GM13976 (cell line): ENCODE measurements at regions not wholly inside any gene's neighbourhood (a gene's known extent, or its start where the extent isn't known, plus 50 kb on each side); places are given as distances from the start of the nearest gene placed in this dataset.

Experiments
- DNase-seq: peaks from one replicate; pipeline ENCODE4 v3.0.0; 2012; ENCODE audit warnings: low spot score
- in situ Hi-C: fragments of 300-500 bp; cut with MboI; formaldehyde crosslinking; loops from one replicate; pipeline ENCODE4 v1.12.0; 2022; ENCODE audit warnings: low sequenced_read_pairs, mixed read lengths, inconsistent platforms; ENCODE audit not compliant: unreplicated experiment
- TF ChIP-seq, protein P1 (sequence below): IDR thresholded peaks from 2 replicates; pipeline ENCODE4 v1.5.1; 2012; ENCODE audit warnings: borderline replicate concordance, mild to moderate bottlenecking; ENCODE audit not compliant: insufficient read depth; ENCODE audit errors: extremely low read depth, missing control alignments, control extremely low read depth

- TF ChIP-seq, protein P1, sequence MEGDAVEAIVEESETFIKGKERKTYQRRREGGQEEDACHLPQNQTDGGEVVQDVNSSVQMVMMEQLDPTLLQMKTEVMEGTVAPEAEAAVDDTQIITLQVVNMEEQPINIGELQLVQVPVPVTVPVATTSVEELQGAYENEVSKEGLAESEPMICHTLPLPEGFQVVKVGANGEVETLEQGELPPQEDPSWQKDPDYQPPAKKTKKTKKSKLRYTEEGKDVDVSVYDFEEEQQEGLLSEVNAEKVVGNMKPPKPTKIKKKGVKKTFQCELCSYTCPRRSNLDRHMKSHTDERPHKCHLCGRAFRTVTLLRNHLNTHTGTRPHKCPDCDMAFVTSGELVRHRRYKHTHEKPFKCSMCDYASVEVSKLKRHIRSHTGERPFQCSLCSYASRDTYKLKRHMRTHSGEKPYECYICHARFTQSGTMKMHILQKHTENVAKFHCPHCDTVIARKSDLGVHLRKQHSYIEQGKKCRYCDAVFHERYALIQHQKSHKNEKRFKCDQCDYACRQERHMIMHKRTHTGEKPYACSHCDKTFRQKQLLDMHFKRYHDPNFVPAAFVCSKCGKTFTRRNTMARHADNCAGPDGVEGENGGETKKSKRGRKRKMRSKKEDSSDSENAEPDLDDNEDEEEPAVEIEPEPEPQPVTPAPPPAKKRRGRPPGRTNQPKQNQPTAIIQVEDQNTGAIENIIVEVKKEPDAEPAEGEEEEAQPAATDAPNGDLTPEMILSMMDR = no peak
- DNase-seq = no peak
- in situ Hi-C loops = no loop called here
Observed at GRCh38 chr21:22278366-22278765, 1280.2 kb downstream of the NCAM2 start.

DNA sequence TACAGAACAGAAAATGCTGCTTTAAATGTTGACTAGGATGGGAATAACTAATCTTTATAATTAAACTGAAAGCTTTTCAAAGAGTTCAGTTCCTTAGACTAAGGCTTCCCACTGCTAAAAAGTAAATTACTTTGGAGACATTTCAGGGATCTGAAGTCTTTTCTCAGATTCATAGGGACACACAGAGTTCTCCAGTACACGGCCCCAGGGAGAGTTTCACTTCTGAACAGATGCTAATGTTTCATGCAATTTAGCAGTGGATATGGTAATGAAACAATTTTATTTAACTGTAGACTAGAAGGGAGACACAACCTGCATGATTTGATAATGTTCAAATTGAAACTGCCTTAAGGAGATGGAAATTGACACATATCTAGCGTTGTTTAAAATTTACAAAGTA is 1282.6 kb downstream of the NCAM2 start:
- DNase-seq = no peak
- TF ChIP-seq, protein P1 = no peak
- in situ Hi-C loops = no loop called here

DNA sequence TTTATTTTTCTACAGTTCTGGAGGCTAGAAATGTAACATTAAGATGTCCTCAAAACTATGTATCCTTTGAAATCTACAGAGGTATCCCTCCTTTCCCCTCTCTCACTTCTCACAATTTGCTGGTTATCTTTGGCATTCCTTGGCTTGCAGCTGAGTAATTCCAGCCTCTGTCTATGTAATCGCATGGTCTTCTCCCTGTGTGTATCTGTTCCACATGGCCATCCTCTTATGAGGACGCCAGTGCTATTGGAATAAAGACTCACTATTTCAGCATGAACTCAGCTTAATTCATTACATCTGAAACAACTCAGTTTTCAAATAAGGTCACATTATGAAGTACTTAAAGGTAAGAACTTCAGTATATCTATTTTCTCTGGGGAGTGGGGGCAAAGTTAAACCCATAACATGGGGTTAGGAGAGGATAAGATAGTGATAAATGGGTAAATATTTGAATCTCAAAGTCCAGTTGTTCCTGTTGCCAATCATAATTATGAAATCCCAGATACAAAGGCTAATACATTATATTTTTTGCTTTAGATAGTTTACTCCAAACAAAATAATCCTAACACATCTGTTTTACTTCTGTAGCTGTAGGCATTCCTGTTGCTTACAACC is 1290.8 kb downstream of the NCAM2 start:
- DNase-seq = no peak
- in situ Hi-C loops = no loop called here
- TF ChIP-seq, protein P1 = no peak

DNA sequence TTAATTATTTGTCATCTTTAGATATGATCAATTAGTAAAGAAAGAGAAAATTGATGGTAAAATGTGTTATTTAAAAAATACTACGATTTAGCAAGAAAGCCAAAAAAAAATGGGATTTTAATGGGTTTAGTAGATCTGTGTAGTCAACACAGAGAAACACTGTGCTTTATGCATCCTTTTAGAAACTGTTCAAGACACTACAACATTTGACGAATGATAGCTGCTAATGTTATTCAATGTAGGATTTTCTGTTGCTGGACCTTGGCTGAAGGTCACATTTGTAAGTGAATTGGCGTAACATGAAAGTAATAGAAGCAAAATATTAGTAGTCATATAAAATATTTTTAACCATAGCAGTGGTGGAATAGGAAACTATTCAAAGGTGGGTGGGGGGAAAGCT is 1293.9 kb downstream of the NCAM2 start:
- TF ChIP-seq, protein P1 = no peak
- in situ Hi-C loops = no loop called here

DNA sequence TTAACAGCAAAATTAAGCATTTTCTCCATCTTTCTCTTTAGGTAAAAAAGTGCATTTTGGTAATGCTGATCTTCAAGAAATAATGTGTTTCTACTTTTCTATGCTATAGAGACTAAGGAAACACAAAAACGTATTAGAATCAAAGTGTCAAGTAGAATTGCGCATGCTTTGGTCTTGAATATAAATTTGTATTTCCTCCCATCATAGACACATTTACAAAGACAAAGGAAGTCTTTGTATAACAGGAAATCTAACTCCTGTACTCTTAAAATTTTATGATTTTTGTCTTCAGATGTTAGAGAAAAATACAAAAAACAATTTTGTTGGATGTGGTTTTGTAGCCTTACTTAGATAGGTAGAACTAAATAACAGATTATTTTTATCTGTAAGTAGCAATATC is 1299.4 kb downstream of the NCAM2 start:
- no peak for DNase-seq
- in situ Hi-C loops = no loop called here

More for the DNA sequence above, 1293.9 kb downstream of the NCAM2 start:
- no peak for DNase-seq

DNA sequence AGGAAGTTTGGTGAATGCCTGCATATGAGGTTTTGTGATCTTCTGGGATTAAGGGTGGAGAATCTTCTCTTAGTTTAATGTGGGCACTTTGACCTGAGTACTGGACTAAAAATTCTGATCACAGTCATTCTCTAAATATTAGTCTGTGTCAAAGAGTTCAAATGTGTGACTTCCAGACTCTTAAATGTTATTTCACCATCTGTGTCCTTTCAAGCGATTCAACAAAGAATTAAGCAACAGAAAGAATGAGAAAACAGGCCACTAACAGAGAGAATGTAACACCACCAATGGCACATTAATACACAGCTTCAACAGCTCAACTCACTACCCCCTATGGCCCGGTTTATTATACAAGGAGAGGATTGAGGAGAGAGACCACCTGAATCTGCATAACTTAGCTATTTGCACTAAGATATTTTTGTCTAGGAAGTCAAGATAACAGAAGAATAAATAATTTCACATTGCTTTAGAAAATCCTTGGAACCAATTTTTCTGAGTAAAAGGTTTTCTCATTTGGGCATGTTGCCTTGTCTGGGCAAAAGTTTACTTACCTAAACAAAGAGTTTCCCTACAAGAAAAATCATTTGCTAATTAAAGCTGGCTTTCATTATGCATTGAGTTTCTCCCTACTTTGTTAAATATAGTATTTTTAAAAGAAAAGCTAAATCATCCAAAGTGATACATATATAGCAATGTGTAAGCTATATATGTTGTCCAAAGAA is 1313.7 kb downstream of the NCAM2 start:
- DNase-seq = no peak
- in situ Hi-C loops = no loop called here
- TF ChIP-seq, protein P1 = no peak

More for the DNA sequence above, 1299.4 kb downstream of the NCAM2 start:
- TF ChIP-seq, protein P1 = no peak
